WTC11 (cell line): ENCODE measurements at regions not wholly inside any gene's neighbourhood (a gene's known extent, or its start where the extent isn't known, plus 50 kb on each side); places are given as distances from the start of the nearest gene placed in this dataset.

Source experiments
- ATF3 ChIP-seq: sonication (generic); formaldehyde crosslinking; conservative IDR thresholded peaks from 2 replicates; pipeline ENCODE4 v1.8.1; 2022; ENCODE audit warnings: mild to moderate bottlenecking, missing genetic modification reagents
- CBFB ChIP-seq: sonication (generic); formaldehyde crosslinking; IDR thresholded peaks from 2 replicates; pipeline ENCODE4 v1.8.1; 2022; ENCODE audit warnings: mild to moderate bottlenecking, low read depth, missing genetic modification reagents
- FOXP1 ChIP-seq: sonication (generic); formaldehyde crosslinking; IDR thresholded peaks from 2 replicates; pipeline ENCODE4 v1.8.0; 2022; ENCODE audit warnings: missing genetic modification reagents, mild to moderate bottlenecking, moderate library complexity, borderline replicate concordance
- GRHL2 ChIP-seq: fragments of 250-450 bp; sonication (Bioruptor Pico); IDR thresholded peaks from 2 replicates; pipeline ENCODE4 v1.8.0; 2022; ENCODE audit warnings: mild to moderate bottlenecking, moderate library complexity; ENCODE audit not compliant: insufficient replicate concordance, severe bottlenecking
- GTF2I ChIP-seq: fragments of 250-450 bp; sonication (Bioruptor Pico); conservative IDR thresholded peaks from 2 replicates; pipeline ENCODE4 v1.4.0; 2021; ENCODE audit warnings: mild to moderate bottlenecking
- NR2C2 ChIP-seq: sonication (generic); formaldehyde crosslinking; IDR thresholded peaks from 2 replicates; pipeline ENCODE4 v1.8.0; 2022; ENCODE audit warnings: mild to moderate bottlenecking, missing genetic modification reagents
- NR3C1 ChIP-seq: sonication (generic); formaldehyde crosslinking; conservative IDR thresholded peaks from 2 replicates; pipeline ENCODE4 v1.8.1; 2023; ENCODE audit warnings: low read depth, mild to moderate bottlenecking, missing genetic modification reagents
- TF ChIP-seq, protein P1 (sequence below): fragments of 200-600 bp; IDR thresholded peaks from 2 replicates; pipeline ENCODE4 v1.8.0; 2022; ENCODE audit warnings: antibody characterized with exemption

- TF ChIP-seq, protein P1, sequence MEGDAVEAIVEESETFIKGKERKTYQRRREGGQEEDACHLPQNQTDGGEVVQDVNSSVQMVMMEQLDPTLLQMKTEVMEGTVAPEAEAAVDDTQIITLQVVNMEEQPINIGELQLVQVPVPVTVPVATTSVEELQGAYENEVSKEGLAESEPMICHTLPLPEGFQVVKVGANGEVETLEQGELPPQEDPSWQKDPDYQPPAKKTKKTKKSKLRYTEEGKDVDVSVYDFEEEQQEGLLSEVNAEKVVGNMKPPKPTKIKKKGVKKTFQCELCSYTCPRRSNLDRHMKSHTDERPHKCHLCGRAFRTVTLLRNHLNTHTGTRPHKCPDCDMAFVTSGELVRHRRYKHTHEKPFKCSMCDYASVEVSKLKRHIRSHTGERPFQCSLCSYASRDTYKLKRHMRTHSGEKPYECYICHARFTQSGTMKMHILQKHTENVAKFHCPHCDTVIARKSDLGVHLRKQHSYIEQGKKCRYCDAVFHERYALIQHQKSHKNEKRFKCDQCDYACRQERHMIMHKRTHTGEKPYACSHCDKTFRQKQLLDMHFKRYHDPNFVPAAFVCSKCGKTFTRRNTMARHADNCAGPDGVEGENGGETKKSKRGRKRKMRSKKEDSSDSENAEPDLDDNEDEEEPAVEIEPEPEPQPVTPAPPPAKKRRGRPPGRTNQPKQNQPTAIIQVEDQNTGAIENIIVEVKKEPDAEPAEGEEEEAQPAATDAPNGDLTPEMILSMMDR, result no peak
- TF ChIP-seq NR3C1 (no peak), ATF3 (CRISPR knock-in tag) (no peak), NR2C2 (CRISPR knock-in tag) (no peak), GRHL2 (CRISPR knock-in tag) (no peak), FOXP1 (CRISPR knock-in tag) (no peak), GTF2I (CRISPR knock-in tag) (no peak), CBFB (no peak)
Measured at GRCh38 chr10:130901311-130902165, 410.0 kb downstream of the TCERG1L start.
